UCSD-AML1 (cell line): ENCODE measurements at regions not wholly inside any gene's neighbourhood (a gene's known extent, or its start where the extent isn't known, plus 50 kb on each side); places are given as distances from the start of the nearest gene placed in this dataset.

ENCODE experiments used
- DNase-seq: peaks from one replicate; lab custom pipeline; 2025; ENCODE audit not compliant: unreplicated experiment; lab: John Stamatoyannopoulos, UW

- DNase-seq = no peak
Measured at GRCh38 chr1:30638811-30639210, 84.6 kb downstream of the MATN1 start.

GRCh38 chr1:30638086-30638485 lies 85.3 kb downstream of the MATN1 start:
- no peak for DNase-seq

GRCh38 chr1:30637183-30637980 lies 86.0 kb downstream of the MATN1 start:
- no peak for DNase-seq

- no peak for DNase-seq
Measured at GRCh38 chr1:30636621-30637020, 86.8 kb downstream of the MATN1 start.

- DNase-seq = no peak
Measured at GRCh38 chr1:30635391-30635975, 87.9 kb downstream of the MATN1 start.

- DNase-seq = no peak
Measured at GRCh38 chr1:30634507-30634906, 88.9 kb downstream of the MATN1 start.

- no peak for DNase-seq
Measured at GRCh38 chr1:30633294-30633693, 90.1 kb downstream of the MATN1 start.

- no peak for DNase-seq
Measured at GRCh38 chr1:30632481-30632880, 90.9 kb downstream of the MATN1 start.

GRCh38 chr1:30631700-30632099 lies 91.7 kb downstream of the MATN1 start:
- no peak for DNase-seq

GRCh38 chr1:30629501-30629900 lies 93.9 kb downstream of the MATN1 start:
- no peak for DNase-seq

GRCh38 chr1:30627994-30628393 lies 95.4 kb downstream of the MATN1 start:
- no peak for DNase-seq

GRCh38 chr1:30627206-30627605 lies 96.2 kb downstream of the MATN1 start:
- DNase-seq = no peak

GRCh38 chr1:30623431-30623830 lies 100.0 kb downstream of the MATN1 start:
- DNase-seq = no peak

GRCh38 chr1:30619619-30620018 lies 103.8 kb downstream of the MATN1 start:
- DNase-seq = no peak

GRCh38 chr1:30618335-30618747 lies 105.0 kb downstream of the MATN1 start:
- no peak for DNase-seq

GRCh38 chr1:30616759-30617158 lies 106.6 kb downstream of the MATN1 start:
- no peak for DNase-seq

- DNase-seq = no peak
Measured at GRCh38 chr1:30615816-30616590, 107.4 kb downstream of the MATN1 start.

- DNase-seq = no peak
Measured at GRCh38 chr1:30615076-30615795, 108.1 kb downstream of the MATN1 start.

- no peak for DNase-seq
Measured at GRCh38 chr1:30613188-30613587, 110.2 kb downstream of the MATN1 start.

- no peak for DNase-seq
Measured at GRCh38 chr1:30612536-30613065, 110.8 kb downstream of the MATN1 start.

GRCh38 chr1:30611741-30612309 lies 111.6 kb downstream of the MATN1 start:
- DNase-seq = no peak
